HAP-1 (cell line): ENCODE measurements at regions not wholly inside any gene's neighbourhood (a gene's known extent, or its start where the extent isn't known, plus 50 kb on each side); places are given as distances from the start of the nearest gene placed in this dataset.
A peak's percentile ranks its signal among the peaks of the same experiment; 100 is the strongest.

ENCODE experiments used
- DNase-seq, 2 experiments: peaks; one replicate each; pipeline ENCODE4 v3.0.0-alpha.2; 2016 to 2020; ENCODE audit warnings: low spot score in 2 of 2
- H3K27me3 ChIP-seq: fragments of 250-450 bp; sonication (Bioruptor Pico); 2 replicates; pipeline ENCODE4 v1.5.1; 2020; ENCODE audit warnings: low read depth, mild to moderate bottlenecking, moderate library complexity
- H3K36me3 ChIP-seq: fragments of 250-450 bp; sonication (Bioruptor Pico); replicated peaks from 2 replicates; pipeline ENCODE4 v1.5.1; 2020; ENCODE audit warnings: mild to moderate bottlenecking
- H3K4me1 ChIP-seq: fragments of 250-450 bp; sonication (Bioruptor Pico); 2 replicates; pipeline ENCODE4 v1.5.1; 2020; ENCODE audit warnings: mild to moderate bottlenecking
- H3K4me3 ChIP-seq: fragments of 250-450 bp; sonication (Bioruptor Pico); 2 replicates; pipeline ENCODE4 v1.5.1; 2020; ENCODE audit warnings: mild to moderate bottlenecking, moderate library complexity
- H3K9me3 ChIP-seq: fragments of 250-450 bp; sonication (Bioruptor Pico); 2 replicates; pipeline ENCODE4 v1.5.1; 2020; ENCODE audit warnings: mild to moderate bottlenecking, moderate library complexity
- in situ Hi-C: fragments of 300-500 bp; cut with MboI; formaldehyde crosslinking; loops from 3 replicates; pipeline ENCODE4 v1.14.3; 2020; ENCODE audit warnings: low sequenced_read_pairs, inconsistent platforms, mixed read lengths

GRCh38 chr6:80541181-80541580 is 434.7 kb downstream of the BCKDHB start:
- Histone ChIP-seq H3K4me1 (no peaks in the 10 kb centered on the region), H3K4me3 (no peak overlapping the region), H3K9me3 (no peaks in the 10 kb centered on the region), H3K27me3 (no peaks in the 10 kb centered on the region), H3K36me3 (no peaks in the 10 kb centered on the region)
- DNase-seq: no peak
- in situ Hi-C loops: no loop called here

DNA sequence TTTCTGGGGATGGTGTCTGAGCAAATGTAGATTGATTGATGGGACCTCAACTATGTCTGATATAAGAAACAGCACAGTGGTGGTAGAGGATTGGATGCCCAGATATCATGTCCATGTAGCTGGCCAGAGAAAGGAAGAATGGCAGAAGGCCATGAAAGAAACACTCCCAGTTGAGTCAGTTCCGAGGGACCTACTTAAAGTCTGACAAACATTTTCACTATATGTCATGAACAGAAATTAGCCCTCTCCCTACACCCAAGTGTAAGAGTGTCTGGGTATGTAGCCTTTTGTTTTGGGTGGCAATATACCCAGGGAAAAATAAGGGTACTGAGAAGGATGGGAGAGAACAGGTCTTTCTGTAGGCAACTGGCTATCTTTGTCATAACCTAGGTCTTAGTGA is 434.2 kb downstream of the BCKDHB start:
- DNase-seq: no peak
- Histone ChIP-seq H3K4me1 (no peaks in the 10 kb centered on the region), H3K4me3 (no peak overlapping the region), H3K27me3 (no peaks in the 10 kb centered on the region), H3K9me3 (no peaks in the 10 kb centered on the region), H3K36me3 (no peaks in the 10 kb centered on the region)
- in situ Hi-C loops: no loop called here

- no peaks in the 10 kb centered on the region for H3K9me3 ChIP-seq
- H3K27me3 ChIP-seq: no peaks in the 10 kb centered on the region
- no peaks in the 10 kb centered on the region for H3K36me3 ChIP-seq
- in situ Hi-C loops: no loop called here
- no peak for DNase-seq
- H3K4me1 ChIP-seq: no peaks in the 10 kb centered on the region
- H3K4me3 ChIP-seq: no peak overlapping the region
Observed at GRCh38 chr6:80537118-80537972, 430.9 kb downstream of the BCKDHB start.

DNA sequence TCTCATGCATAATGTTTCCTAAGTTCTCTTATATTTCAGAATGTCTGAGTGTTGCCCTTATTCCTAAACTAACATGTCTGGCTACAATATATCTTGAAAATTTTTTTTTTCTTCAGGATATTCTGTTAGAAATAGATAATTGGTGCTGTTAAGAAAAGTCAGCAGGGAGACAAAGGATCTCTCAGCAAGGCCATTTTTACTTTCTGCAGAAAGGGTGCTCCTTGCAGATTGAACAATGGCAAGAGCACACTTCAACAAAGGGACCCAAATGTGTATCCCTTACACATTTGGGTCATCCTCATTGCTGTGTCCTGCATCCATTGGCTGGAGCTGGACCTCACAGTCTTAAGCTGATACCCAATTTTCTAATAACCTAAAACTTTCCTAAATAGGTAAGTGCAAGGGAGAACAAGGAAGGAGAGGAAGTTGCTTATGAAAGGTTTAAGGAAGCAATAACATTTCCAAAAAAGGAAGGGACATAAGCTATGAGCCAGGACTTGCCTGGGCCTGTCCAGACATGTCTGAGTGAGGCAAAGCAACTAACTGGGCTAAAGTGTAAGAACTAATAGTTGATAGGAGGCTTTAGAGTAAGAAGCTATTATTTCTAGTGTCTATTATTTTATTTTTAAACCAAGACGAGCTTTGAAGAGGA is 429.6 kb downstream of the BCKDHB start:
- in situ Hi-C loops: no loop called here
- Histone ChIP-seq H3K4me1 (no peaks in the 10 kb centered on the region), H3K4me3 (no peak overlapping the region), H3K9me3 (no peaks in the 10 kb centered on the region), H3K36me3 (no peaks in the 10 kb centered on the region), H3K27me3 (no peaks in the 10 kb centered on the region)
- no peak for DNase-seq

GRCh38 chr6:80531681-80532619 is 425.5 kb downstream of the BCKDHB start:
- no peak for DNase-seq
- Histone ChIP-seq H3K27me3 (no peaks in the 10 kb centered on the region), H3K4me1 (no peaks in the 10 kb centered on the region), H3K9me3 (no peaks in the 10 kb centered on the region), H3K4me3 (no peak overlapping the region), H3K36me3 (no peaks in the 10 kb centered on the region)
- in situ Hi-C loops: no loop called here

- in situ Hi-C loops: no loop called here
- no peaks in the 10 kb centered on the region for H3K9me3 ChIP-seq
- H3K27me3 ChIP-seq: no peaks in the 10 kb centered on the region
- no peak overlapping the region for H3K4me3 ChIP-seq
- no peak for DNase-seq
- H3K4me1 ChIP-seq: no peaks in the 10 kb centered on the region
- H3K36me3 ChIP-seq: no peaks in the 10 kb centered on the region
Observed at GRCh38 chr6:80530103-80530502, 423.6 kb downstream of the BCKDHB start.

GRCh38 chr6:80528115-80528514 is 421.6 kb downstream of the BCKDHB start:
- H3K9me3 ChIP-seq: no peaks in the 10 kb centered on the region
- H3K36me3 ChIP-seq: no peaks in the 10 kb centered on the region
- no peak for DNase-seq
- H3K4me1 ChIP-seq: no peaks in the 10 kb centered on the region
- in situ Hi-C loops: no loop called here
- no peaks in the 10 kb centered on the region for H3K27me3 ChIP-seq
- H3K4me3 ChIP-seq: no peak overlapping the region

- no peak overlapping the region for H3K4me3 ChIP-seq
- in situ Hi-C loops: no loop called here
- no peaks in the 10 kb centered on the region for H3K36me3 ChIP-seq
- no peaks in the 10 kb centered on the region for H3K4me1 ChIP-seq
- DNase-seq: no peak
- no peaks in the 10 kb centered on the region for H3K27me3 ChIP-seq
- no peaks in the 10 kb centered on the region for H3K9me3 ChIP-seq
Observed at GRCh38 chr6:80527552-80528052, 421.1 kb downstream of the BCKDHB start.

GRCh38 chr6:80523531-80523997 is 417.1 kb downstream of the BCKDHB start:
- H3K4me3 ChIP-seq: no peak overlapping the region
- peak in 1 of 2 experiments; percentile 7 for DNase-seq
- no peaks in the 10 kb centered on the region for H3K36me3 ChIP-seq
- H3K27me3 ChIP-seq: no peaks in the 10 kb centered on the region
- no peaks in the 10 kb centered on the region for H3K4me1 ChIP-seq
- H3K9me3 ChIP-seq: no peaks in the 10 kb centered on the region
- in situ Hi-C loops: no loop called here

DNA sequence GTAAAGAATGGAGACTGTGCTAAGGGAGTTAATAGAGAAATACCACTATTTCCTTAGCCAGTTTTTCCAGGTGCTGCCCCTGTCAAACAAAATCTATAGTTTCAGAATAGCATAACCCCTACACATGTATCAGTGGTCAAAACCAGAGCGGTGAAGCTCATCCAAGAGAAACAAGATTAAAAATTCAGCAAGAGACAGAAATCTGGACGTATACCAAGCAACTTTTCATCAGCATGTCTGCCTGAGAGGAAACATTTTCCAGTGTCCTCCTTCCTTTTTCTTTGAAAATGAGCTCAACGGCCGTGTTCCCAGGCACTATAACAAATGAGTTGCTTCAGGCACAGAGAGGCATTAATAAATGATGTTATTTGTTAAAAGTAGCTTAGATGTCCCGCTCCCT is 416.5 kb downstream of the BCKDHB start:
- no peak overlapping the region for H3K4me3 ChIP-seq
- in situ Hi-C loops: no loop called here
- no peaks in the 10 kb centered on the region for H3K27me3 ChIP-seq
- H3K36me3 ChIP-seq: no peaks in the 10 kb centered on the region
- DNase-seq: no peak
- no peaks in the 10 kb centered on the region for H3K9me3 ChIP-seq
- no peaks in the 10 kb centered on the region for H3K4me1 ChIP-seq

GRCh38 chr6:80522576-80522975 is 416.1 kb downstream of the BCKDHB start:
- H3K9me3 ChIP-seq: no peaks in the 10 kb centered on the region
- H3K27me3 ChIP-seq: no peaks in the 10 kb centered on the region
- DNase-seq: no peak
- H3K4me1 ChIP-seq: no peaks in the 10 kb centered on the region
- H3K4me3 ChIP-seq: no peak overlapping the region
- in situ Hi-C loops: no loop called here
- no peaks in the 10 kb centered on the region for H3K36me3 ChIP-seq

- in situ Hi-C loops: no loop called here
- DNase-seq: no peak
- no peaks in the 10 kb centered on the region for H3K36me3 ChIP-seq
Observed at GRCh38 chr6:80519811-80520594, 413.5 kb downstream of the BCKDHB start.

GRCh38 chr6:80517525-80517924 is 411.1 kb downstream of the BCKDHB start:
- H3K36me3 ChIP-seq: no peaks in the 10 kb centered on the region
- H3K27me3 ChIP-seq: no peaks in the 10 kb centered on the region
- no peaks in the 10 kb centered on the region for H3K4me1 ChIP-seq
- in situ Hi-C loops: no loop called here
- DNase-seq: no peak
- H3K4me3 ChIP-seq: no peak overlapping the region
- no peaks in the 10 kb centered on the region for H3K9me3 ChIP-seq

More at GRCh38 chr6:80519811-80520594, 413.5 kb downstream of the BCKDHB start:
- Histone ChIP-seq H3K9me3 (no peaks in the 10 kb centered on the region), H3K4me3 (no peak overlapping the region), H3K27me3 (no peaks in the 10 kb centered on the region), H3K4me1 (no peaks in the 10 kb centered on the region)
